Ectodermal cell (in vitro differentiated cells): ENCODE measurements at regions not wholly inside any gene's neighbourhood (a gene's known extent, or its start where the extent isn't known, plus 50 kb on each side); places are given as distances from the start of the nearest gene placed in this dataset.
"Not testable (repeated sequence)": the region's sequence is repeated elsewhere in the genome, so short reads cannot be mapped to it uniquely, and the experiment has no call there.

ENCODE experiments used
- H3K27ac ChIP-seq: 2 replicates; pipeline ENCODE4 v1.7.0; 2013; ENCODE audit warnings: mild to moderate bottlenecking, low read depth, low read length; ENCODE audit not compliant: insufficient read depth, poor library complexity, severe bottlenecking
- H3K27me3 ChIP-seq: 2 replicates; pipeline ENCODE4 v1.7.0; 2013; ENCODE audit warnings: mild to moderate bottlenecking, low read length; ENCODE audit not compliant: insufficient read depth, control insufficient read depth, poor library complexity, severe bottlenecking
- H3K36me3 ChIP-seq: one replicate; pipeline ENCODE4 v1.7.0; 2013; ENCODE audit warnings: low read length; ENCODE audit not compliant: control insufficient read depth, insufficient read depth
- H3K4me1 ChIP-seq: one replicate; pipeline ENCODE4 v1.7.0; 2013; ENCODE audit warnings: low read length; ENCODE audit not compliant: control insufficient read depth, insufficient read depth
- H3K4me3 ChIP-seq: 2 replicates; pipeline ENCODE4 v1.7.0; 2013; ENCODE audit warnings: low read depth, low read length, control low read depth; ENCODE audit not compliant: insufficient read depth
- H3K9me3 ChIP-seq: 2 replicates; pipeline ENCODE4 v1.7.0; 2013; ENCODE audit warnings: mild to moderate bottlenecking, low read length, moderate library complexity; ENCODE audit not compliant: control insufficient read depth
- WGBS, 2 experiments: methylation state at CpG; one replicate each; pipeline ENCODE4 v1.1.7; 2013; ENCODE audit warnings: missing lambda C conversion rate in 2 of 2; 5-methylcytosine and 5-hydroxymethylcytosine counted together

DNA sequence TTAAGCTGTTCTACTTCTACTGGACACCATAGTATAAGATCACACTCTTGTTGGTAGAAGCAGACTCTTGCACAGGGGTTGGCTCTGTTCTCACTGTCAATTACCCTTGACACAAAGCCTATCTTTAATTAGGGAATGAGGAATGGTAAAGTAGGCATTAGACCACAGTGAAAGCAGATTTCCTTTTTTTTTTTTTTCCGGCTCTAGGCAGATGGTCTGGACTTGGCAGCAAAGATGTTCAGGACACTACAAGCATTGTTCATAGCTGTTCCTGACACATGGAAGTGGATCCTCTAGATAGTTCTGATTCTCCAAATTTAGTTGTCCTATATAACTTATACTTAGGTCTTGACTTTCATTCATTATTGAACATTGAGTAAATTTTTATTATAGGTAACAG is 672.2 kb upstream of the CELF4 start:
- WGBS, 2 experiments: 92 to 100% methylated on average over 1 of the region's 1 CpG
- H3K4me3 ChIP-seq: no peak overlapping the region
- no peaks in the 10 kb centered on the region for H3K36me3 ChIP-seq
- no peak overlapping the region for H3K27ac ChIP-seq
- no peaks in the 10 kb centered on the region for H3K9me3 ChIP-seq
- H3K27me3 ChIP-seq: no peaks in the 10 kb centered on the region
- H3K4me1 ChIP-seq: no peaks in the 10 kb centered on the region

DNA sequence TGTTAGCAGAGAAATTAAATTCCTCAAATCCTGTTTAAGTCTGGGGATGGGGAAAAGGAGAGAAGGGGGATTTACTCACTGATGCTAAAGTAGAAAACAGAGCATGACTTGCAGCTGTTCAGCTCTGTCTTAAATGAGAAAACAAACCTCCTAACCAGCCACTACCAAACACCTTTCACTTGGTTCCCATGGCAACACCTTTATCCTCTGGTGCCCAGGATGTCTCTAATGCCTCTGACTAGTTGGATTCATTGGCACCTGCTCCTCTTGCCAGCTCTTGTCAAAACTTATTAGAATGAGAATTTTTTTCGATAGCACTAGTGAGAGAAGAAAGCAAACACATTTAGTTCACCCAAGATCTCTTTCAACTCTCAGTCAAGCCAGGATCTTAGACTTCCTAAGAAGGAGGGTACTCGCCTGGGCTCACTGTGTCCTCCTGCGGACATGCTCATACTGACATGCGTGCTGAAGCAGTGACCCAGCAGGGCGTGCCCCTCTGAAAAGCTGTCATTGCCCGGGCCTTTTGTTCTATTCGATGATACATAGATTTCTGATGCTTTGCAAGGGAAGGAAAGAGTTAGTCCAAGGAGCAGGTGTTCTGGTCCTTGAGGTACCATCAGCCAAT is 656.0 kb upstream of the CELF4 start:
- Histone ChIP-seq H3K36me3 (no peaks in the 10 kb centered on the region), H3K4me3 (no peak overlapping the region), H3K4me1 (peaks cover 3% of the 10 kb centered on the region), H3K27ac (no peak overlapping the region), H3K27me3 (no peaks in the 10 kb centered on the region), H3K9me3 (no peaks in the 10 kb centered on the region)
- WGBS, 2 experiments: 94 to 96% methylated on average over 7 of the region's 7 CpGs

- H3K9me3 ChIP-seq: no peaks in the 10 kb centered on the region
- no peaks in the 10 kb centered on the region for H3K36me3 ChIP-seq
- H3K4me3 ChIP-seq: no peak overlapping the region
- H3K27ac ChIP-seq: no peak overlapping the region
- H3K4me1 ChIP-seq: no peaks in the 10 kb centered on the region
- WGBS, 2 experiments: 31 to 33% methylated on average over 1 of the region's 1 CpG
- no peaks in the 10 kb centered on the region for H3K27me3 ChIP-seq
Observed at GRCh38 chr18:38198956-38199355, 633.4 kb upstream of the CELF4 start.

GRCh38 chr18:38198526-38198925 is 632.9 kb upstream of the CELF4 start:
- no peak overlapping the region for H3K4me3 ChIP-seq
- no peaks in the 10 kb centered on the region for H3K4me1 ChIP-seq
- H3K27ac ChIP-seq: no peak overlapping the region
- H3K9me3 ChIP-seq: no peaks in the 10 kb centered on the region
- WGBS, 2 experiments: 92 to 100% methylated on average over 1 of the region's 1 CpG
- no peaks in the 10 kb centered on the region for H3K27me3 ChIP-seq
- H3K36me3 ChIP-seq: no peaks in the 10 kb centered on the region

GRCh38 chr18:38186491-38186890 is 620.9 kb upstream of the CELF4 start:
- Histone ChIP-seq H3K9me3 (no peaks in the 10 kb centered on the region), H3K27me3 (no peaks in the 10 kb centered on the region), H3K36me3 (no peaks in the 10 kb centered on the region), H3K4me1 (no peaks in the 10 kb centered on the region), H3K27ac (no peak overlapping the region), H3K4me3 (no peak overlapping the region)
- 100% methylated on average over 1 of the region's 1 CpG; no CpG with 5 or more reads in 1 of the 2 experiments for WGBS, 2 experiments

- Histone ChIP-seq H3K9me3 (no peaks in the 10 kb centered on the region), H3K4me3 (no peak overlapping the region), H3K27ac (no peak overlapping the region), H3K36me3 (no peaks in the 10 kb centered on the region), H3K27me3 (no peaks in the 10 kb centered on the region), H3K4me1 (no peaks in the 10 kb centered on the region)
- WGBS, 2 experiments: 90 to 92% methylated on average over 2 of the region's 3 CpGs
Observed at GRCh38 chr18:38174594-38174993, 609.0 kb upstream of the CELF4 start.

GRCh38 chr18:38174173-38174572 is 608.6 kb upstream of the CELF4 start:
- Histone ChIP-seq H3K36me3 (no peaks in the 10 kb centered on the region), H3K4me1 (no peaks in the 10 kb centered on the region), H3K27ac (no peak overlapping the region), H3K9me3 (no peaks in the 10 kb centered on the region), H3K4me3 (no peak overlapping the region), H3K27me3 (no peaks in the 10 kb centered on the region)
- 88 to 92% methylated on average over 1 of the region's 1 CpG for WGBS, 2 experiments

DNA sequence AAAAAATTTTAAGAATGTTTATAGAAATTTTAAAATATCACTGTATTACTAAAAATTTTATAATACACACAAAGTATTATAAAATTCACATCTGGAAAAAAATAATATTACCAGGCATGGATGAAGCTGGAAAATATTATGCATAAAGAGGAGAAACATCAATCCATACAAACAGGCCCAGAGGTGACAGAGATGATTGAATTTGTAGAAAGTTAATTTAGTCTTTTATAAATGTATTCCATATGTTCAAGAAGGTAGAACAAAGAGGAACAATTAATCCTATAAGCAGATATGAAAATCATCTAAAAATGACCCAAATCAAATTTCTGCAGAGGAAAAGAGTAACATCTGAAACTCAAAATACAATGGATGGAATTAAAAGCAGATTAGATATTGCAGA is 605.2 kb upstream of the CELF4 start:
- Histone ChIP-seq H3K9me3 (no peaks in the 10 kb centered on the region), H3K4me1 (no peaks in the 10 kb centered on the region), H3K27ac (no peak overlapping the region), H3K36me3 (no peaks in the 10 kb centered on the region), H3K27me3 (no peaks in the 10 kb centered on the region), H3K4me3 (no peak overlapping the region)

GRCh38 chr18:38167623-38168022 is 602.0 kb upstream of the CELF4 start:
- Histone ChIP-seq H3K4me1 (no peaks in the 10 kb centered on the region), H3K4me3 (no peak overlapping the region), H3K9me3 (no peaks in the 10 kb centered on the region), H3K27ac (no peak overlapping the region), H3K27me3 (no peaks in the 10 kb centered on the region), H3K36me3 (no peaks in the 10 kb centered on the region)
- 83% methylated on average over 2 of the region's 2 CpGs; no CpG with 5 or more reads in 1 of the 2 experiments for WGBS, 2 experiments

DNA sequence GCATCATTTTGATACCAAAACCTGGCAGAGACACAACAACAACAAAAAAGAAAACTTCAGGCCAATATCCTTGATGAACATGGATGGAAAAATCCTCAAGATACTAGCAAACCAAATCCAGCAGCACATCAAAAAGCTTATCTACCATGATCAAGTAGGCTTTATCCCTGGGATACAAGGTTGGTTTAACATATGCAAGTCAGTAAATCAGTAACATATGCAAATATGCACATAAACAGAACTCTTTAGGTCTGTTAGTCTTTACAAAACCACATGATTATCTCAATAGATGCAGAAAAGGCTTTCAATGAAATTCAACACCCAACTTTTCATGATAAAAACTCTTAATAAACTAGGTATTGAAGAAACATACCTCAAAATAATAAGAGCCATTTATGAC is 587.5 kb upstream of the CELF4 start:
- not testable (repeated sequence) for H3K9me3 ChIP-seq, H3K27ac ChIP-seq, H3K4me1 ChIP-seq, H3K27me3 ChIP-seq, H3K36me3 ChIP-seq, H3K4me3 ChIP-seq

DNA sequence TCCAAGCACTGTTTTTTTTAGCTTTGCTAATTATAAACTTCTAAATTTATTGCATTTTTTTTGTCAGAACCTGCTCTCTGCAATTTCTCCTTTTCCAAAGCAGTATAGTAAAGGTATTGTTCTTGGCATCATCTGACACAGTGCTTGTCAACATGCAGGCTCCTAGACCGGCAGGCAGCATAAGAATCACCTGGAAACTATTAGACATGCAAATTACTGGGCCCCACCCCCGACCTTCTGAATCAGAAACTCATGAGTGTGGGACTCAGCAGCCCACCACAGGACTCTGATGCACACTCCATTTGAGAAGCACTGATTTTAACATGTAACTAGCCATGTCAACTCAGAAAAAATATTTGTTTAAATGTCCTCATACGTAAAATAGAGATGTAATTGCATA is 551.1 kb upstream of the CELF4 start:
- no peak overlapping the region for H3K27ac ChIP-seq
- H3K4me3 ChIP-seq: no peak overlapping the region
- H3K36me3 ChIP-seq: no peaks in the 10 kb centered on the region
- H3K4me1 ChIP-seq: no peaks in the 10 kb centered on the region
- 63 to 64% methylated on average over 2 of the region's 3 CpGs for WGBS, 2 experiments
- no peaks in the 10 kb centered on the region for H3K27me3 ChIP-seq
- no peaks in the 10 kb centered on the region for H3K9me3 ChIP-seq
